ENCODE measurements at regions not wholly inside any gene's neighbourhood (a gene's known extent, or its start where the extent isn't known, plus 50 kb on each side); places are given as distances from the start of the nearest gene placed in this dataset.

DNA sequence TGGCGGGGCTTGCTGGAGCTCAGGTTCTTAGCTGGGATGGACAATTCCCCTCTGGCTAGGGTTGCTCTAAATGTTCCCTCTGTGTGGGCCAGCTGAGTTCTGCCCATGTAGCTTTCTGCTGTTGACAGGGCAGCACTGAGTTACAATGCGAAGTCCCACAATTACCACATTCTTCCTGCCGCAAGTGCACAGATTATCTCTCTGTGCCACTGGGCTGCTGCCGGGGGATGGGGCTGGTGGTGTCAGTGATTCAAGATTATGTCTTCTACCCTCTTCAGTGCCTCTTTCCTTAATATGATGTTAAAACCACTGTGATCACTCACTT lies 708.1 kb downstream of the SLC4A3 start:
- H3K27me3 ChIP-seq (ENCODE audit: control insufficient read depth, insufficient read depth, low read length): no peaks in the 10 kb centered on the region
- no peak overlapping the region for H3K27ac ChIP-seq (ENCODE audit: low read length)
- H3K36me3 ChIP-seq (ENCODE audit: control insufficient read depth, insufficient read depth, low read length): no peaks in the 10 kb centered on the region
- no CpG with 5 or more reads among the region's 4 CpGs for WGBS (ENCODE audit: insufficient coverage, insufficient read length)
- H3K4me1 ChIP-seq (ENCODE audit: control insufficient read depth, insufficient read depth, low read length): no peaks in the 10 kb centered on the region
- H3K4me3 ChIP-seq (ENCODE audit: low read length): no peak overlapping the region
- no peak for DNase-seq (ENCODE audit: low read depth, low spot score)
- no peaks in the 10 kb centered on the region for H3K9me3 ChIP-seq (ENCODE audit: control insufficient read depth, insufficient read depth, low read length)

DNA sequence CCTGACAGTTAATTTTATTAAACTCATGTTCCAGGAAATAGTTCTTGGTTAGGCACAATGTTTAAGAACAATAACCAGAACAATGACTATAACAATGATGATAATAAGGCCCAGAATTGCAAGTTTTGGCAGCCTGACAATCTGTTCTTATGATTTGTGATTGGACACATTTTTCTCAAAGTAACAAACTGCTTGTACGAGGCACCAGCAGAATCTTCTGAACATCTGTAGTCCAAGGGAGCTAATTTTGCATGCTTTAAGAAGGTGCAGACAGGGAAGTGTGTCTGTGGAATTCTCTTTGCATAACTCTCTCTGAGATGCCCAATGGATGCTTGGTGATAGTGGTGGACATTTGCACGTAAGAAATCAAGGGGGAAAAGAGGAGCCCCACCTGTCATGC lies 709.3 kb downstream of the SLC4A3 start:
- Histone ChIP-seq H3K36me3 (ENCODE audit: control insufficient read depth, insufficient read depth, low read length) (no peaks in the 10 kb centered on the region), H3K27ac (ENCODE audit: low read length) (no peak overlapping the region), H3K27me3 (ENCODE audit: control insufficient read depth, insufficient read depth, low read length) (no peaks in the 10 kb centered on the region), H3K4me3 (ENCODE audit: low read length) (no peak overlapping the region), H3K4me1 (ENCODE audit: control insufficient read depth, insufficient read depth, low read length) (no peaks in the 10 kb centered on the region), H3K9me3 (ENCODE audit: control insufficient read depth, insufficient read depth, low read length) (no peaks in the 10 kb centered on the region)
- WGBS (ENCODE audit: insufficient coverage, insufficient read length): no CpG with 5 or more reads among the region's 2 CpGs
- DNase-seq (ENCODE audit: low read depth, low spot score): no peak

DNA sequence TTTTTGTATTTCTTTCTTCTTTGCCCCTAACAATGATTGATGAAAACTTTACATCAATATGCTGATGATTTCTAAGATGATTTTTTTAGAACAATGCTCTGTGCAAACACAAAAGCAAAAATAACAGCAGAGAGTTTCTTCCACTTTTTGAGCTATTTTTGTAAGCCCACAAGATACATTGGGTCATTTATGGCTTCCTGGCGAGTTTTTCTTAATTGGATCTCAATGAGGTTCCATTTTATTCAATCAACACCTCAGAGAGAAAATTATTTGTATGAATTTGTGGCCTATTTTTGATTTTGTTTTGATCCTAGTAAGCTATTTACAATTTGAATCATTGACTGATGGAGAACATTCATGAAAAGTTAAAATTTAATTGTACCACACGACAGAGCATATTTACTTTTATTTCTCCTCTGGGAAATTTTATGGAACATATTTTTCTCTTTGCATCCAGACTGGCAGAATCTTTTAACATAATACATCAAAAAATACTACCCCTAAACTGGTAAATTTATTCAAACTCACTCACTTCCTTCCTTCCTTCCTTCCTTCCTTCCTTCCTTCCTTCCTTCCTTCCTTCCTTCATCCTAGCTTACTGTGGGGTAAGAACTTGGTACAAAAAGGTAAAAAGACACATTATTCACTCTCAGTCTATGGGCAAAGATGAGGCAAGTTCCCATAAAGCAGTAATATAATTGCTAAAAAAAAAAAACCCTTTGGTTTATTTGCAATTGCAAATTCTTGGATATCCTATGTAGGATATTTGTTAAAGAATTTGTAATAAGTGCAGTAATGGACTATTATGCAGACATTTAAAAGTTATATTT lies 710.4 kb downstream of the SLC4A3 start:
- H3K36me3 ChIP-seq (ENCODE audit: control insufficient read depth, insufficient read depth, low read length): no peaks in the 10 kb centered on the region
- H3K9me3 ChIP-seq (ENCODE audit: control insufficient read depth, insufficient read depth, low read length): no peaks in the 10 kb centered on the region
- no peaks in the 10 kb centered on the region for H3K27me3 ChIP-seq (ENCODE audit: control insufficient read depth, insufficient read depth, low read length)
- H3K4me3 ChIP-seq (ENCODE audit: low read length): no peak overlapping the region
- no peaks in the 10 kb centered on the region for H3K4me1 ChIP-seq (ENCODE audit: control insufficient read depth, insufficient read depth, low read length)
- H3K27ac ChIP-seq (ENCODE audit: low read length): no peak overlapping the region
- DNase-seq (ENCODE audit: low read depth, low spot score): no peak
- no CpG with 5 or more reads among the region's 2 CpGs for WGBS (ENCODE audit: insufficient coverage, insufficient read length)

DNA sequence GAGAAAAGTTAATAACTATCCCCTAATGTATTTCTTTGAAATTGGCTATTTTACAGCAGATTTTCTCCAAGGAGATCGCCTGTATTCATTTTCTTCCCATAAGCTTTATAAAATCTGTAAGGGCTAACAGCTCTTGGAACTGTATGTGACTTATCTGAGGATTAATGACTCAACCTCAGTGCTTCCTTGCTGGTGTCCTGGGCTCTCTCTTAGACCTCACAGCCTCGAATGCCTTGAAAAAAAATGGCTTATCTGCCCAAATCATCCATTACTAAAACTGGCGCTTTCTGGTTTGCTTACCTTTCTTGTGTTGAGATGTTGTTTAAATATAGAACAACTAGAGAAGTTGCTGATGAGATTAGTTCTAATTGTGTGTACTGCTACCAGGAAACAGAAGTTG lies 713.6 kb downstream of the SLC4A3 start:
- DNase-seq (ENCODE audit: low read depth, low spot score): no peak
- Histone ChIP-seq H3K27ac (ENCODE audit: low read length) (no peak overlapping the region), H3K4me3 (ENCODE audit: low read length) (no peak overlapping the region), H3K27me3 (ENCODE audit: control insufficient read depth, insufficient read depth, low read length) (no peaks in the 10 kb centered on the region), H3K9me3 (ENCODE audit: control insufficient read depth, insufficient read depth, low read length) (no peaks in the 10 kb centered on the region), H3K36me3 (ENCODE audit: control insufficient read depth, insufficient read depth, low read length) (no peaks in the 10 kb centered on the region), H3K4me1 (ENCODE audit: control insufficient read depth, insufficient read depth, low read length) (no peaks in the 10 kb centered on the region)
- WGBS (ENCODE audit: insufficient coverage, insufficient read length): no CpG with 5 or more reads among the region's 3 CpGs

DNA sequence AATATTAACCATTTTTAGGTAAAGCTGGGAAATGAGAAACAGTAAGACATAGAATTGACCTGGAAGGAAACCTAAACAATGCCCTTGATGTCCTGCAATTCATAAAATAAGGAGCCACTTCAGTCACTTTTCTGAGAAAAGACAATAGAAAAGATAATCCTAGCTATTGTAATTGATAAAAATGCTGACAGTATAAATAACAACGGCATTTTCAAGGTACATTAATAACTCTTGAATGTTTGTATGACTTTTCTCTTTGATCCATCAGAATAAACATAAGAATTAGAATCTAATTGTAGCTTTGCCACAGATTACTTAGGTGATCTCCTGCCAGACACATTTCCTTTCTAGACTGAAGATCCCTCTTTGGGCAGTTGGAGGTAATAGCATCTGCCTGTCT lies 719.5 kb downstream of the SLC4A3 start:
- WGBS (ENCODE audit: insufficient coverage, insufficient read length): no CpG with 5 or more reads among the region's 1 CpG

DNA sequence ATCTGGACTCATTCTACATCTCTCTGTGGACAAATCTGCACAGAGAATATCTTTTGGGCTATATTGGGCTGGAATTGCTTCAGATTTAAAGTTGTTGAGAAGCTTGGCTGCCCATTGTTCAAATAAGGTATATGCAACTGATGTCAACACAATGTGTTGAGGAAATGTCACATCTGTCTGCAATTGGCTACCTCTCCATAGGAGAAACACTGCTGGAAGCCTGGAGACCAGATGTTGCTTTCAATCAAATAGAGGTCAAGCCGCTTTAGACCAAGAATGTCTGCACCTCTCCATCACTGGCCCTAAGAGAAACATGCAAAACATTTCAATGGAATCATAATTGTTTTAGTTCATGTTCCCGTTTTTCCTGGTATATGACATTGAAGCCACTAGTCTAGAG lies 720.2 kb downstream of the SLC4A3 start:
- no peak for DNase-seq (ENCODE audit: low read depth, low spot score)
- Histone ChIP-seq H3K9me3 (ENCODE audit: control insufficient read depth, insufficient read depth, low read length) (no peaks in the 10 kb centered on the region), H3K36me3 (ENCODE audit: control insufficient read depth, insufficient read depth, low read length) (no peaks in the 10 kb centered on the region), H3K4me3 (ENCODE audit: low read length) (no peak overlapping the region), H3K27ac (ENCODE audit: low read length) (no peak overlapping the region), H3K4me1 (ENCODE audit: control insufficient read depth, insufficient read depth, low read length) (no peaks in the 10 kb centered on the region), H3K27me3 (ENCODE audit: control insufficient read depth, insufficient read depth, low read length) (no peaks in the 10 kb centered on the region)
- WGBS (ENCODE audit: insufficient coverage, insufficient read length): no CpG with 5 or more reads among the region's 2 CpGs

More for the DNA sequence above, 719.5 kb downstream of the SLC4A3 start:
- no peaks in the 10 kb centered on the region for H3K36me3 ChIP-seq (ENCODE audit: control insufficient read depth, insufficient read depth, low read length)
- no peak overlapping the region for H3K4me3 ChIP-seq (ENCODE audit: low read length)
- H3K4me1 ChIP-seq (ENCODE audit: control insufficient read depth, insufficient read depth, low read length): no peaks in the 10 kb centered on the region
- H3K27ac ChIP-seq (ENCODE audit: low read length): no peak overlapping the region
- no peaks in the 10 kb centered on the region for H3K27me3 ChIP-seq (ENCODE audit: control insufficient read depth, insufficient read depth, low read length)
- no peaks in the 10 kb centered on the region for H3K9me3 ChIP-seq (ENCODE audit: control insufficient read depth, insufficient read depth, low read length)
- no peak for DNase-seq (ENCODE audit: low read depth, low spot score)

DNA sequence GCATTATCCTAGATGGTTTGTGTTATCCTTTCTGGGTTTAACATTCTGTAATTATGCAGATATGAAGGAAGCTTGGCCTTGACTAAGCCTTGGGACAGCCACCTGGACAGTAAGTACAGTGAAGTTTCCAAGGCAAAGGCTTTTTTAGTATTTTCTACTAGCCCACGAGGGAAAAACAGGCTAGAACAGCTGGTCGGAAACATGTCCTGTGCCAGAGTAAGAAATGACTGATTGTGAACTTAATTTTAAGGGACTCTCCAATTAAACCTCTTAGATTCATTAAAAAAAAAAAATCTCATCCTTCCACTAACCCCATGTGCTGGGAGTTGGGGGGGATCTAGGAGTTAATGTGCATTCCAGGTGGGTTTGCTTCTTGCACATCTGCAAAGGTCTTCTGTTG lies 720.8 kb downstream of the SLC4A3 start:
- Histone ChIP-seq H3K27ac (ENCODE audit: low read length) (no peak overlapping the region), H3K4me1 (ENCODE audit: control insufficient read depth, insufficient read depth, low read length) (no peaks in the 10 kb centered on the region), H3K9me3 (ENCODE audit: control insufficient read depth, insufficient read depth, low read length) (no peaks in the 10 kb centered on the region), H3K4me3 (ENCODE audit: low read length) (no peak overlapping the region), H3K27me3 (ENCODE audit: control insufficient read depth, insufficient read depth, low read length) (no peaks in the 10 kb centered on the region), H3K36me3 (ENCODE audit: control insufficient read depth, insufficient read depth, low read length) (no peaks in the 10 kb centered on the region)
- WGBS (ENCODE audit: insufficient coverage, insufficient read length): no CpG with 5 or more reads among the region's 2 CpGs
- no peak for DNase-seq (ENCODE audit: low read depth, low spot score)

DNA sequence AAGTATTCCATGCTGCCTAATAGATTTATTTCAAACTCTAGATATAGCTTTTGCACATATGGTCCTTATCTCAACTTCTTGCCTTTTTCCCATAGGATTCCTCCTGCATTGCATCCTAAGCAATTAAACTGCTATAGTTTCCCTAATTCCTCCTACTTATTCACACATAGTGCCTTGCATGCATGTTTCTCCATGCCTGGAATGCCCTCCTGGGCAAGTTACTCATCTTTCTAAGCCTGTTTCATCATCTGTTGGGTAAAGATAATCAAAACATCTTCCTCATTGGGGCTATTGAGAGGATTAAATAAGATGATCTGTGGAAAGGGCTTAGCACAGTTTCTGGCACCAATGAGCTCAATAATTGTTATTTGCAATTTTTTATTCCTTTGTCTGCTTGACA lies 726.5 kb downstream of the SLC4A3 start:
- Histone ChIP-seq H3K4me1 (ENCODE audit: control insufficient read depth, insufficient read depth, low read length) (no peaks in the 10 kb centered on the region), H3K36me3 (ENCODE audit: control insufficient read depth, insufficient read depth, low read length) (no peaks in the 10 kb centered on the region), H3K27me3 (ENCODE audit: control insufficient read depth, insufficient read depth, low read length) (no peaks in the 10 kb centered on the region), H3K27ac (ENCODE audit: low read length) (no peak overlapping the region), H3K9me3 (ENCODE audit: control insufficient read depth, insufficient read depth, low read length) (no peaks in the 10 kb centered on the region), H3K4me3 (ENCODE audit: low read length) (no peak overlapping the region)
- no peak for DNase-seq (ENCODE audit: low read depth, low spot score)

DNA sequence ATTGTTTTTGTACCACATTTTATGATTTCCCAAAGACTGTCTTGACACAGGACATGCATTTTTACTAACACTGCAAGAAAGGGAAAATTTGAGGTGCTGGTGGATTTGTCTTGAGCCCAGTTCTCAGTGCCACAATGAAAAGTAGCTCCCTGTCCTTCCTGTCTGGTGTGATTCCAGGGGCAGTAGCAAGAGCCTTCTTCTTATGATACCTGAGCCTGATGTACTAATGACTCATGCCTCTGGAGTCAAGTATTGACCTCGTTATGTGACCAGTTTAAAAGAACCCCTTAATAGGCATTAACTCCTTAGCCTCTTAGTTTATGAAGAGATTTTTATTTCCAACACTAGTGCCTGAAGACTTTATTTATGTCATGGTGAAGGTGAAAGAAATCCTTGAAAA lies 728.6 kb downstream of the SLC4A3 start:
- no CpG with 5 or more reads among the region's 1 CpG for WGBS (ENCODE audit: insufficient coverage, insufficient read length)
- DNase-seq (ENCODE audit: low read depth, low spot score): no peak
- Histone ChIP-seq H3K27ac (ENCODE audit: low read length) (no peak overlapping the region), H3K4me1 (ENCODE audit: control insufficient read depth, insufficient read depth, low read length) (no peaks in the 10 kb centered on the region), H3K4me3 (ENCODE audit: low read length) (no peak overlapping the region), H3K9me3 (ENCODE audit: control insufficient read depth, insufficient read depth, low read length) (no peaks in the 10 kb centered on the region), H3K36me3 (ENCODE audit: control insufficient read depth, insufficient read depth, low read length) (no peaks in the 10 kb centered on the region), H3K27me3 (ENCODE audit: control insufficient read depth, insufficient read depth, low read length) (no peaks in the 10 kb centered on the region)

DNA sequence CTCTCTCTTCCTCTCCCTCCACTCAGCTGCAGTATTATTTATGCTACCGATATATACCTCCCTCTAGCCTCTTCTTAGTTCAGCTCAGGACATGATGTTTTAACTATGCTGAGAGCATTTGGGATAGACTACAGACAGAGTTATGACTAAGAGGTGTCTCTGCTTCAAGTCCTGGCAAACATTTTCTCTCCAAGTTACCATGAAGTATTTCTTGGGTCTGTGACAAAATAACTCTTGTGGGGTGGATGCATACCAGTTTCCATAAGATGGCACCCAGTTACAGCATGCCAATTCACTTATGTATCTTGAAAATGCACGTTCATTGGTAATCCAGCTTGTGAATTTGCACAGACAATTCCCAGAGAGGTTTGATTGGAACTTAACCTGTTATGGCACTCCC lies 737.6 kb downstream of the SLC4A3 start:
- no peaks in the 10 kb centered on the region for H3K9me3 ChIP-seq (ENCODE audit: control insufficient read depth, insufficient read depth, low read length)
- no peak for DNase-seq (ENCODE audit: low read depth, low spot score)
- no peak overlapping the region for H3K27ac ChIP-seq (ENCODE audit: low read length)
- no peaks in the 10 kb centered on the region for H3K4me1 ChIP-seq (ENCODE audit: control insufficient read depth, insufficient read depth, low read length)
- H3K36me3 ChIP-seq (ENCODE audit: control insufficient read depth, insufficient read depth, low read length): no peaks in the 10 kb centered on the region
- H3K4me3 ChIP-seq (ENCODE audit: low read length): no peak overlapping the region
- H3K27me3 ChIP-seq (ENCODE audit: control insufficient read depth, insufficient read depth, low read length): no peaks in the 10 kb centered on the region
- WGBS (ENCODE audit: insufficient coverage, insufficient read length): no CpG with 5 or more reads among the region's 2 CpGs

DNA sequence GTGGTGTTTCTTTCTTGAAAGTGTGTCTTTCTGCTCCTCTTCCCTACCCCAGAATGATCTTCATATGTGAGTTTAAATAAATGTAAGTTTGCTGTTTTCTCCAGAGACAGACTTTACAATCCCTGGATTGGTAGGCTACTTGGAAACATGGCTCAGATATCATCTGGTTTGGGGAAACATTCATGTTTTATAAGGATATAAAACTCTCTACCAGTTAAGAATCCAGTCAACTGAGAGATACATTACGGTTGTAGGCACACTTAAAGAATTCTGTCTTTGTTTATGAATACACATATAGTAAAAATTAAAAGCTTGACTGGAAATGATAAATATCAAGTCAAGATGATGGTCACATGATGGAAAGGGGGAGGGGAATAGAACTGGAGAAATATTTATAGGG lies 739.3 kb downstream of the SLC4A3 start:
- Histone ChIP-seq H3K4me3 (ENCODE audit: low read length) (no peak overlapping the region), H3K36me3 (ENCODE audit: control insufficient read depth, insufficient read depth, low read length) (no peaks in the 10 kb centered on the region), H3K27ac (ENCODE audit: low read length) (no peak overlapping the region), H3K9me3 (ENCODE audit: control insufficient read depth, insufficient read depth, low read length) (no peaks in the 10 kb centered on the region), H3K27me3 (ENCODE audit: control insufficient read depth, insufficient read depth, low read length) (no peaks in the 10 kb centered on the region), H3K4me1 (ENCODE audit: control insufficient read depth, insufficient read depth, low read length) (no peaks in the 10 kb centered on the region)
- no peak for DNase-seq (ENCODE audit: low read depth, low spot score)
- WGBS (ENCODE audit: insufficient coverage, insufficient read length): no CpG with 5 or more reads among the region's 1 CpG
